ENCODE measurements at regions not wholly inside any gene's neighbourhood (a gene's known extent, or its start where the extent isn't known, plus 50 kb on each side); places are given as distances from the start of the nearest gene placed in this dataset.

GRCh38 chr4:111806331-111806730, 338.9 kb upstream of the FAM241A start:
- CTCF ChIA-PET: interaction anchor here (0.5 kb wide), 1 partner anchor 206 kb away, joined by 3 read pairs; no protein-coding TSS in a partner anchor
- no peak overlapping the region for H3K4me2 ChIP-seq
- H3K4me1 ChIP-seq: no peaks in the 10 kb centered on the region
- FAIRE-seq (no peak), DNase-seq (ENCODE audit: low read depth in 1 of 2, low spot score in 1 of 2) (peak; percentile 16 to 23), ATAC-seq (peak; percentile 85 to 88; a peak in 5 of 6 replicates)
- POLR2A ChIA-PET: no interaction called here
- no peak for TF ChIP-seq CBX8 (IDR thresholded peaks at IDR 0.05)
- TF ChIP-seq CEBPB (IDR thresholded peaks at IDR 0.05): no peak
- no peak for TF ChIP-seq POLR2AphosphoS2 (conservative IDR thresholded peaks at IDR 0.05; ENCODE audit: low read length)
- TF ChIP-seq, protein P1, sequence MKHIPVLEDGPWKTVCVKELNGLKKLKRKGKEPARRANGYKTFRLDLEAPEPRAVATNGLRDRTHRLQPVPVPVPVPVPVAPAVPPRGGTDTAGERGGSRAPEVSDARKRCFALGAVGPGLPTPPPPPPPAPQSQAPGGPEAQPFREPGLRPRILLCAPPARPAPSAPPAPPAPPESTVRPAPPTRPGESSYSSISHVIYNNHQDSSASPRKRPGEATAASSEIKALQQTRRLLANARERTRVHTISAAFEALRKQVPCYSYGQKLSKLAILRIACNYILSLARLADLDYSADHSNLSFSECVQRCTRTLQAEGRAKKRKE (CRISPR knock-in tag; IDR thresholded peaks at IDR 0.05; ENCODE audit: low read depth): no peak
- TF ChIP-seq NPAS2 (CRISPR knock-in tag; IDR thresholded peaks at IDR 0.05; ENCODE audit: borderline replicate concordance): no peak
- TF ChIP-seq HMGXB4 (CRISPR knock-in tag; IDR thresholded peaks at IDR 0.05; ENCODE audit: borderline replicate concordance): no peak
- TF ChIP-seq MAX (IDR thresholded peaks at IDR 0.05): no peak
- TF ChIP-seq ZNF302 (CRISPR knock-in tag; IDR thresholded peaks at IDR 0.05): no peak
- TF ChIP-seq NR3C1 (IDR thresholded peaks at IDR 0.05): no peak
- no peak for TF ChIP-seq ESRRA (IDR thresholded peaks at IDR 0.05; ENCODE audit: borderline replicate concordance, low read length)
- H3K9me3 ChIP-seq: no peaks in the 10 kb centered on the region
- 12% methylated on average over 4 of the region's 5 CpGs for WGBS (ENCODE audit: missing lambda C conversion rate)
- no peak overlapping the region for H3K4me3 ChIP-seq
- H3K27ac ChIP-seq: no peak overlapping the region

GRCh38 chr4:111807576-111807975, 337.7 kb upstream of the FAM241A start:
- CTCF ChIA-PET: interaction anchor here (1.0 kb wide), 1 partner anchor 47 kb away, joined by 3 read pairs; no protein-coding TSS in a partner anchor
- WGBS (ENCODE audit: missing lambda C conversion rate): 23% methylated on average over 5 of the region's 5 CpGs

More at GRCh38 chr4:111807576-111807975, 337.7 kb upstream of the FAM241A start:
- no peak overlapping the region for H3K4me3 ChIP-seq
- POLR2A ChIA-PET: no interaction called here
- H3K27ac ChIP-seq: no peak overlapping the region
- no peak for ATAC-seq
- H3K9me3 ChIP-seq: no peaks in the 10 kb centered on the region
- H3K4me2 ChIP-seq: no peak overlapping the region
- DNase-seq (ENCODE audit: low read depth in 1 of 2, low spot score in 1 of 2): no peak
- TF ChIP-seq RCOR1 (IDR thresholded peaks at IDR 0.05; ENCODE audit: low read depth, low read length) (no peak), SREBF2 (IDR thresholded peaks at IDR 0.05) (no peak), NFE2L2 (conservative IDR thresholded peaks at IDR 0.05; ENCODE audit: low read length) (no peak), HMGXB4 (CRISPR knock-in tag; IDR thresholded peaks at IDR 0.05; ENCODE audit: borderline replicate concordance) (no peak), HEYL (CRISPR knock-in tag; IDR thresholded peaks at IDR 0.05) (no peak), KDM5A (IDR thresholded peaks at IDR 0.05) (no peak), CHD2 (IDR thresholded peaks at IDR 0.05; ENCODE audit: low read length, partially characterized antibody) (no peak), PHF8 (IDR thresholded peaks at IDR 0.05; ENCODE audit: borderline replicate concordance, low read depth) (no peak), MYC (IDR thresholded peaks at IDR 0.05; ENCODE audit: borderline replicate concordance, low read length) (no peak), POLR2AphosphoS2 (conservative IDR thresholded peaks at IDR 0.05; ENCODE audit: low read length) (no peak), EHF (CRISPR knock-in tag; IDR thresholded peaks at IDR 0.05) (no peak), FOSL2 (IDR thresholded peaks at IDR 0.05) (no peak), FOSL2 (CRISPR knock-in tag; IDR thresholded peaks at IDR 0.05) (no peak), HOXB5 (CRISPR knock-in tag; IDR thresholded peaks at IDR 0.05) (no peak), TP53 (CRISPR knock-in tag; IDR thresholded peaks at IDR 0.05) (no peak), RAD21 (conservative IDR thresholded peaks at IDR 0.05 in 1 of 2, IDR thresholded peaks at IDR 0.05 in 1 of 2) (no peak), ESRRA (IDR thresholded peaks at IDR 0.05; ENCODE audit: borderline replicate concordance, low read length) (no peak)
- TF ChIP-seq, protein P2, sequence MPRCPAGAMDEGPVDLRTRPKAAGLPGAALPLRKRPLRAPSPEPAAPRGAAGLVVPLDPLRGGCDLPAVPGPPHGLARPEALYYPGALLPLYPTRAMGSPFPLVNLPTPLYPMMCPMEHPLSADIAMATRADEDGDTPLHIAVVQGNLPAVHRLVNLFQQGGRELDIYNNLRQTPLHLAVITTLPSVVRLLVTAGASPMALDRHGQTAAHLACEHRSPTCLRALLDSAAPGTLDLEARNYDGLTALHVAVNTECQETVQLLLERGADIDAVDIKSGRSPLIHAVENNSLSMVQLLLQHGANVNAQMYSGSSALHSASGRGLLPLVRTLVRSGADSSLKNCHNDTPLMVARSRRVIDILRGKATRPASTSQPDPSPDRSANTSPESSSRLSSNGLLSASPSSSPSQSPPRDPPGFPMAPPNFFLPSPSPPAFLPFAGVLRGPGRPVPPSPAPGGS (IDR thresholded peaks at IDR 0.05): no peak
- no peaks in the 10 kb centered on the region for H3K4me1 ChIP-seq
- FAIRE-seq: no peak
